ENCODE measurements at regions not wholly inside any gene's neighbourhood (a gene's known extent, or its start where the extent isn't known, plus 50 kb on each side); places are given as distances from the start of the nearest gene placed in this dataset.

GRCh38 chr5:31000287-31000686 is 193.2 kb upstream of the CDH6 start:
- TF ChIP-seq CTCF (IDR thresholded peaks at IDR 0.05; ENCODE audit: low read depth, low read length) (no peak), EZH2phosphoT487 (IDR thresholded peaks at IDR 0.05; ENCODE audit: low read depth) (no peak)

All from OCI-LY3 (cell line).